HG03575 (cell line): ENCODE measurements at regions not wholly inside any gene's neighbourhood (a gene's known extent, or its start where the extent isn't known, plus 50 kb on each side); places are given as distances from the start of the nearest gene placed in this dataset.
"Not testable (repeated sequence)": the region's sequence is repeated elsewhere in the genome, so short reads cannot be mapped to it uniquely, and the experiment has no call there.

ENCODE experiments used
- ATAC-seq: cut with Tn5 transposase; IDR thresholded peaks from one replicate; pipeline ENCODE4 v1.9.1; 2021; ENCODE audit not compliant: unreplicated experiment, insufficient number of reproducible peaks, low FRiP score; ENCODE audit errors: extremely low read depth

DNA sequence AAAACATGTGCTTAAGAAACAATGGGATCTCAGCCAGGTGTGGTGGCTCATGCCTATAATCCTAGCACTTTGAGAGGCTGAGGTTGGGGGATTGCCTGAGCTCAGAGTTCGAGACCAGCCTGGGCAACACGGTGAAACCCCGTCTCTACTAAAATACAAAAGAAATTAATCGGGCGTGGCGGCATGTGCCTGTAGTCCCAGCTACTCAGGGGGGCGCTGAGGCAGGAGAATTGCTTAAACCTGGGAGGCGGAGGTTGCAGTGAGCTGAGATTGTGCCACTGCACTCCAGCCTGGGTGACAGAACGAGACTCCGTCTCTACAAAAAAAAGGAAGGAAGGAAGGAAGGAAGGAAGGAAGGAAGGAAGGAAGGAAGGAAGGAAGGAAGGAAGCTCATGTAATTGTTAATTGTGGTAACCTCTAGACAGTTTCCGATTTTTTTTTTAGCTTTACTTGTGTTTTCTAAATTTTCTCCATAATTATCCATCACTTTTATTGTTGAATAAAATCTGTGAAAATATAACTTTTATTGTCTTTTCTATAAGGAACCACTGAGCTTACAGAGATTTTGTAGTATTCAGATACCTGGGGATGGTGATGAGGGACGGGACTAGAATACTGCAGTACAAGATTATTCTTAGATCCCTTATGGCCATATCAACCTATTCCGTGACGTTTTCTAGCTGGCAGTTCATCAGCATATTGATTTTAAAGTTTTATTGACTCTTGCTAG lies 506.9 kb downstream of the NR2F2 start:
- ATAC-seq = no peak

DNA sequence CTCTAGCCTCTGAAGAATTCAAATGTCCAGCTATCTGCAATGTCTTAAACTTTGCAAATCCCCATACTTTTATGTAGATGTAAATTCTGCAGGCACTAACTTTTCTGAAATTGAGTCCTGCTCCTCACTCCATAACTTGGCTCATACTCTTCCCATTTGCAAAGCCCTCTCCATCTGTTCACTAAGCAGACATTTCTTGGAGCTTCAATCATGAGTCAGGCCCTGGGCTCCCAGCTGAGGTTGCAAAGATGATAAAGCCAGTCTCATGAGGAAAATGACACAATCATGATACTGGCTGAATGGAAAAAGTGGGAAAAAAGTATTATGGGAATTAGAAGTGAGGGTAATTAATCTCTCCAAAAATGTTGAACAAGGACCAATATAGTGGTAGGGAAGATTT lies 507.6 kb downstream of the NR2F2 start:
- ATAC-seq = no peak

DNA sequence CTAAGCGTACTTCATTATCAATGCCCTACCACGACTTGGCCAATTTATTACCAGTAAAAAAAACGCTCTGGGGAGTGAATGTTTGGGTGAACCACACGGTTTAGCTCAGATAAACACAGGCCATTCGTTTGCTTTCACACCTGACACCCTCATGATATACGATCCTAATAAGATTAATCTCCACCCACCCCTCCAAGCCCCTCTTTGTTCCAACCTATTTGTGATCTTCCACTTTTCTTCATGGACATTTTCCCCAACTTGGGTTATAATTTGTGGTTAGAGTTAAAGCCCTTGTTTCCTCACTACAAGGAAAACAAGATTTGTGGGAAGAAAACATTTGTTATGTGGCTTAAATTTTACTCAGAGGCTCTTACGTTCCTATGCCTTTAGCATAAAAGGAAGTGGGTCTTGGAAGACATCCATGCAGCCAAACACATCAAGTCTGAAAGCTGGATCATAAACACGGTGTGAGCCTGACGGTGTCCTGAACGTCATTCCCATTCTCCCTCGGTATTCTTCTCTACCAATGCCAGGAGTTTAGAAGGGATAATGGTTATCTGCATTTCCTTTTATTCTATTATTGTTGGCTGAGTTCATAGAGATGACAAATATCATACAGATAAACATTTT lies 518.9 kb downstream of the NR2F2 start:
- no peak for ATAC-seq

DNA sequence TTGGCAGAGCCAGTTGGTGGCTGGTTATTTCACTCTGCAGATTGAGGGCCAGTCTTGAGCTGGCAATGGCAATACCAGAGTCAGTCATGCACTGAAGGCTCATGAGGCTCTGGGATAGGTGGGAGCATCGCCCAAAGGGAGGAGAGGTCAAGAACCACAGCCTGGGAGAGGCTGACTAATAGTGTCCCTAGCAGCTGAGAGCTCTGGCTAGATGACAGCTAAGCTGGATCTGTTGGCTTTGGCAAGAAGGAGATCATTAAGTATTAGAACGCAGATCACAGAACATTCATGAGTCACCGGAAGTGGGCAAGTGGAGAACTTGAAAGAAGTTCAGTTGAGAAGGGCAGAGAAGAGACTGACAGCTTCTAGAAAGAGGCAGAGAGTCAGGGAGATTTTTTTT lies 521.1 kb downstream of the NR2F2 start:
- ATAC-seq = no peak

DNA sequence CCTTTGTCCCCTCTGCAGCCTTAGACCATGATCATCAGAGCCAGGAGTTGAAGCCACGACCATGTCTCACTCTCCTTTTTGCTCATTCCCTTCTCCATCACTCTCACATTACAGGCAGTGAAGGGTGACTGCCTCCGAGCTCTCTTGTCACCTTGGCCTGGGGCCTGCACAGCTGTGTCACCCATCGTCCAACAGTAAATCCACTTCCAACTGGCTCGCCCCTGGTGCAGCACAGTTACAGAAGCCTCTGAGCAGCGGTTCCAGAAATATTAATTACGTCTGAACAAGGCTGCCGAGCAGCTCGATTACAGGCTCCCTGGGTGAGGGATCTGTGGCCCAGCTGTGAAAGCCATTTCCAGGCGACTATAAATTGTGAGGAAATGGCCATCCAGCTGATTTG lies 528.2 kb downstream of the NR2F2 start:
- no peak for ATAC-seq

DNA sequence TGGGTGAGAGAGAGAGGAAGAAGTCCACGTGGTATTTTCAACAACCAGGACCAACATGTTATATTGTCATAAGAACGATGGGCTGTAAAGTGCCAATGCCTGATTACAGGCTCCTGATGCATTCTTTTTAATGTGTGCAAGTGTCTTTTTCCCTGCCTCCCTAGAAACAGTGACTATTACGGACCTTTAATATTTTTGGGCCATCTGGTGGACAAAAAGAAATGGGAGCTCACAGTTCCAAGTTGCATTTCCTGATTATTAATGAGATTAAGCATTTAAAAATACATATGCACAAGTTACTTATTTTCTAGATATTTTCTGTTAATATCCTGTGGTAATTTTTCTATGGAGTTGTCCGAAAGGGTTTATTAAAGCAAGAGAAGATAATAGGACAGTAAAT lies 530.2 kb downstream of the NR2F2 start:
- no peak for ATAC-seq

DNA sequence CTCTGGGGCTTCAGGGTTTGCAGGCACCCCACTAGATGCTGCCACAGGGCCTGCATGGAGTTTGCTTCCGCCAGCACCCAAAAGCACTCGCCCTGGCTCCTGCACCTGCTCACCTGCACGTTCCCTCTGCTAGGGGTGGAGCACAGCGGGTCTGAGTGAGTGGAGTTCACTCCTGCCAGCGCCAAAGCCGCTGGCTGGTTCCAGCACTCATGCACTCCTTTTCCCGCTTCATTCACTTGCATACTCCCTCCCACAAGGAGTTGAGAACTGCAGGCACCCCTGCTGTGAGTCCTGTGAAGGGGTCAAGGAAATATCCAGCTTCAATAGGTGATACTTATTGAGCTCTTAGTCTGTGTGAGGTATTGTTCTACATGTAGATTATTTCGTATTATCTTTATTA lies 537.5 kb downstream of the NR2F2 start:
- no peak for ATAC-seq

DNA sequence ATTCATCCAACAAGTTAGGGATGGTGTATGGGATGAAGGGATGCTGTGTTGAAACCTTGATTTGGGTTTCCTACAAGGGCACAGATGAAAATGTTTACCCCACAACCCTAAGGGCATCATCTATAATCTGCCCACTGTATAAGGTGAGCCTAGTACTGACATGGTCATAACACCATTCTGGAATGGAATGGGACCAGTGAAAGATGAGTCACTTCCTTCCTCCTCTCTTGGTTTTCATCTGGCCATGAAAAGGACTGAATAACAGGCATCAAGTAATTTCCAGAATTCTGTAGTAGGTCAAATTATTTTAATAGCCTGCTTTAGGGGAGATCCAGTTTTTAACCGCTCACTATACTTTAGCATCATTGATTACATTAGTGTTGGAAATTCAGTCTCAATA lies 538.6 kb downstream of the NR2F2 start:
- ATAC-seq = no peak

DNA sequence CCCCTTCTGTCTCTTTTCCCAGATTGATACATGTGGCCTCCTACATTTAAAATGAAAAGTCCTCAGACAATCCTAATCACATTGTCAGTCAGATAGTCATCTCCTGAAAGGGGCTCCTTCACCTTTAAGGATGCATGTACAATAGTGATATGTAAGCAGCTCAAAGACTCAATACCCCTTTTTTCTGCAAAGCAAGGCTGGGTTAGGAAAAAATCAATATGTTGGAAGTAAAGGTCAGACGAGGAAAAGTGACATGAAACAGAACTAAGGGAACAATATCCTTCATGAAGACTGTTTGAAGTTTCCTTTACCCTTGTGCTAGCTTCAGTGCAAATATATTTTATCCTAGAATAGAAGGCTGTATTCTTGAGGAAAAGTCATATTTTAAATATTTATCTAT lies 539.3 kb downstream of the NR2F2 start:
- no peak for ATAC-seq

DNA sequence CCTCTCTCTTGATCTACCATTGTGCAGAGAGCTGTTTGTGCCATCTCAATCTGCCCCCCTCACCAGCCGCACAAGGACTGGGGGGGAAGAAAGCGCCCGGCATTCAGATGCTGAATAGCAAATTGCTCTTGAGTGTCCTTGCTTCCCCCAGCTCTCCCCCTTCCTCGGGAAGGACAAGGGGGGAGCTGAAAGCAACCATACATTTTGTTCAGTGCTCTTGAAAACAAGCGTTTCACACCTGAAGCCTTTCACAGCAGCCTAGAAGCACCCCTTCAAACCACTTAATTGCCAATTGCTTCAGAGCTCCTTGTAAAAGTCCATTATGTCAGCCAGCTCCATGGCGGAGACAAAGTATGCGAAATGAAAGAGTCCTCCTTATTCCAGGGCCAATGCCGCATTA lies 540.1 kb downstream of the NR2F2 start:
- ATAC-seq = no peak

DNA sequence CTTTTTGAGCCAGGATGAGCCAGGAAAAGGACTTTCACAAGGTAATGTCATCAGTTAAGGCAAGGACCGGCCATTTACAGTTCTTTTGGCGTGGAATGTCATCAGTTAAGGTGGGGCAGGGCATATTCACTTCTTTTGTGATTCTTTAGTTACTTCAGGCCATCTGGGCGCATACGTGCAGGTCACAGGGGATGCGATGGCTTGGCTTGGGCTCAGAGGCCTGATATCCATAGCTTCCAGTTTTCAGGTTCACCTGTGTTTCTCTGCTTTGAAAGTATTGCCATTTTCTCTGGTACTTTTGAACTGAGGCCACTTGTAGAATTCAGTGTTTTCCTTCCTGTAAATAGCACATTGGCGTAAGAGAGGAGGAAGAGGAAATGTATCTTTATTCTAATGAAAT lies 546.9 kb downstream of the NR2F2 start:
- not testable (repeated sequence) for ATAC-seq

DNA sequence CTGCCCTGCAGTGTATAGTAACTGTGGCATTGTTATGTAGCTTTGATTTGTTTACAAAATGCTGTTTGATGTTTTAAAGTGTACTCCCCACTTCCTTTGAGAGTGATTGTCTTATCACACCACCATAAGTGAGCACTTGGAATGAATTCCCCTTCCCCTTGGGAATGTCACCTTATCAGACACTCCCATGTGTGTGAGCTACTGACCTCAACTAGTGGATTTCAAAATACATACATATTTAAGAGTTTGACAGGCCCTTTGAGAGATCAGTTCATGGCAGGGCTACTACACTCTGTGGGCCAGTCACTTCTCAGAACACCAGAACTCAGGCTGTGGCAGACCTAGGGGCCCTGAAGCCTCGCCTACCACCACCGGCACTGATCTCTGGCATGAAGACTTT lies 547.6 kb downstream of the NR2F2 start:
- ATAC-seq = no peak

DNA sequence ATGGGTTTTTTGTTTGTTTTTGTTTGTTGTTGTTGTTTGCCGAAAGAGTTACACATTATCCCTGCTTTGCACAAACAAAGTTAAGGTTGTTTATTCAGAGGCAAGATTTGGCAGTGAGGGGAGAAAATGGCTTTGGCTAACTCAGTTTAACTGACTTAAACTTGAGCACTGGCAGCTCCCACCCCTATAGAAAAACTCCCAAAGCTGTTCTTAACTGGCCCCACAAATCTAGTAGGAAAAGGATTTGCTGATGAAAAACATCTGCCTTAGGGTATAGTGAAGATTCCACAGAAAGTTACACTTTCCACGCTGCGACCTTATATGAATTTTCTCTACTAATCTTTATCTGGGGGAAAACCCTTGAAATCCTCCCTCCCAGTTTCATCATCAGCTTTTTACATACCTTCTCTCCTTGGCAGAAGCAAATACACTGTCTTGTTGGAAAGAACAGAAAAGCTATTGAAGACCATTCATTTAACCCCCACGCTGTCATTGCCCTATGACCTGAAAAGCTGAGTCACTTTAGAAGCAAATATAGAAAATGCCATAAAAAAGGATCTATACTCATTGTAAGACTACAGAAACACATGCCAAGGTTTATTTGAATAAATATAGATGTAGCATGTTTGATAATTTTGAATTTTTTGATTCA lies 551.7 kb downstream of the NR2F2 start:
- no peak for ATAC-seq

DNA sequence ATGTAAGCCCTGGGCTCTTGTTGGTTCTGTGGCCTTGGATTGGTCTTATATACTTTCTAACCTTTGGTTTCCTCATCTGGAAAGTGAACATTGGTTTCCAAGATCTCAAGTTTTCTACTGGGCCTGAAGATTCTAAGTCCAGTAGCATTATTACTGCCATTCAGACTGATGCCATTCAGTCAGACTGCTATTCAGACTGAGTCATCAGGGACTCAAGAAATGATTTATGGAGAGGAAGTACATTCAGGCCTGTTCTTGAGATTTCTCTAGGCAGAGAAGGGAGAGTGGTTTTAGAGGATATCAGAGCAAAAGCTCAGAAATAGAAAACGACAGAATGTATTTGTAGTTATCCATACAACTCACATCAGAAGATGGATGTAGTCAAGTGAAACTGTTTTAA lies 557.2 kb downstream of the NR2F2 start:
- ATAC-seq = no peak

DNA sequence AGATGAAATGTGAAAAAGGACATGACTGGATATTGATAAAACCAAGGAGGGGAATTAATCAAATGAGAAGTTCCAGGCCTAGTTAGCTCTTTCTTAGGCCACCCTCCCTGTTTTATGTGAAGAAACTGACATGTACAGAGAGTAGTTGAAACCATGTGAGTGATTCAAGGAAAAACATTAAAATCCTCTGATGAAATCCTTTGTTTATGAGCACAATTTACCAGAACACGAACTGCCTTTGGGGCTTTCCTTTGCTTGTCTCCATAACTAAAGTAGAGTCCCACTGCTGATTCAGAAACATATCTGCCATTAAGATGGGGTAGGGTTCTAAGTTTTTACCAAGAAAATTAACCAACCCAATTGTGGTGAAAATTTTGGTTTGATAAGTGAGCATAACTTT lies 558.3 kb downstream of the NR2F2 start:
- ATAC-seq = no peak

DNA sequence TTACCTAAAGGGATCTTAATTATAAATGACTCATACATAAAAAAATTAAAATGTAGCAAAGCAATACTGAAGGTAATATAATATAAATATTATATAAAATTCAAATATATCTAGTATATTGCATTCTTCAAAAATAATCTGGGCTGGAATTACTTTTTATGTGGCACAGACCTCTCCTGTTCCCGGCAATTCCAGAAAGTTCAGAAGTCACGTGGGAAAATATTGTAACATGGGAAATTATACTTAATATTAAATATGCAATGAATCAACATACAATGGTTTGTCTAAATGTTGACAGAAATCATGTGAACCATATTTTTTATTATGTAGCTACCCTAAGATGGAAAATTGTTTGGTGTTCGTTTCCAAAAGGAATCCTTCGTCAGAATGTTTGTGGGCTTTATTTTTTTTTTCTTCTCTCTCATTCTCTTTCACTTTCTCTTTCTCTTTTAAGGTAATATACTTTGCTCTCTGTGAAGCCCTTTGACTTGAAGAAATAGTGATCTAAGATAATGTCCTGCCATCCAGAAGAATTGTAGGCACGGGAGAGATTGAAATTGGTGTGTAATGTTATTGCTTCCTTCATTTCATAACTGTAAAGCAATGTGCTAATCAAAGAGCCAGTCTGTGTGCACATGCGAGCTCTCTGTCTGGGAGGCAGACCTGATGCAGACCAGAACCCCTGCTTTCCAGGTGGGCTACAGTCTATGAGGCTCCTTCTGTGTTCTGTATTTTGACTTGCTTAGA lies 559.4 kb downstream of the NR2F2 start:
- no peak for ATAC-seq

DNA sequence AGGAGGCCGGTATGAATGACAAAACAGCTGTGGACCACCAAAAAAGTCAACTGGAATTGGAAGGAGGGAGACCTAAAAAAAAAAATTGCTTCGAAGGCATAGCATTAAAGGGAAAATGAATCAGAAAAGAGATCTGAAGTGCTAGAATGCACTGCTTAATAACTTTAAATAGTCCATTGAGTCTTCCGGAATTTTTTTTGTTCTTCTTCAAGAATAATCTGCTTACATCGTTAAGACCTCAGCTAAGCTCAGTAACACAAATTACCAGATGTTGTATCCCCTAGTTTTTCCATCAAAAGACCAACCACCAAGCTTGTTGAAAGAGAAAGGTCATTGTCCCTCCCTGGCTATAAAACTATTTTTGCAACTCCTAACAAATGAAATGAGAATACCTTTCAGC lies 560.5 kb downstream of the NR2F2 start:
- no peak for ATAC-seq

DNA sequence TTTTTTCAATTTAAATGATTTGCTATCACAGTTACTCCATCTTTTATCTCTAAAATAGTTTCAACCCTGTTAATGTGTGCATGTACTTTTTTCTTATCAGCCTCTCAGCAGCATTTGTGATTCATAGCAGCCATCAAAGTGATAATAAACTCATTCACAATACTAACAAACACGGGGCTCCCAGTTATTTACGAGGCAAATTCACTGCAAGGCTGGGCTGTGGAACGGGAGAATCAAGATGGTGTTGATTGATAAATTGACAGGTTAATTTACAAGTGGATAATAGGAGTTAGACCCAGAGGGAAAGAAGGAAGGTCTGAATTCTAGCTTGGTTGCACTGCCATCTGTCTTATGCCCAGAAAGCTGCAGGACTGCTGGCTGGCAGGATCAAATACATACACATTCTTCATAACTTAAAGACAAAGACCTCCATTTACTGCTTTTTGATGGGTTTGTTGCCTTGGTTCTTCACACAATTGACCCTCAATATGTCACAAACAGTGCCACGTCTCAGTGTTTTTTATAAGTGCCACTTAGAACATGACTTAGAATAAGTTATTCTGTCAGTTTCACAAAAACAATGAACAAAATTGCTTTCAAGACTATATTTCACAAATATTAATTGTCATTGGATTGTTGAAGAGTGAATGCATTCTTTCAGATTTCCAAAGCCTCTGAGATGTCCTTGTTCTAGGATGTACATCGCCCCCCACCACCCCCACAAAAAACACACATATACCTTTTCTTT lies 562.8 kb downstream of the NR2F2 start:
- ATAC-seq = no peak

DNA sequence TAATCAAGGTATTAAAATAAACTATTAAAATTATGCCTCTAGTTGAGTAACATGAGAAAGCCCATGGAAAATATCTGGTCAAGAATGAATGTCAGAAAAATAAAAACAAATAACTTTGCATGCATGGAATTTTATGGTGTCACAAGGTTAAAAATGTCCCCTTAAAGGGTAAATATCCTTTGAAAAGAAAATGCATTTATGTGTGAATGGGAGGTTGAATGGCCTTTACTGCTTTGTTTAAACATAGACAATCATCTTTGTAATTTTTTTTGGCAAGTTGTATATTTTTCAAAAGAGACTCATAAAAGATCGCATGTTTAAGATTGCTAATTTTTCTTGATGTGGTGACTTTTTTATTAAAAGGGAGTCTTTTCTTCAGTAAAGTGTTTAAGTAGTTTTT lies 564.2 kb downstream of the NR2F2 start:
- no peak for ATAC-seq
